GM12872 (cell line): ENCODE measurements at regions not wholly inside any gene's neighbourhood (a gene's known extent, or its start where the extent isn't known, plus 50 kb on each side); places are given as distances from the start of the nearest gene placed in this dataset.

Experiments used
- CTCF ChIP-seq: IDR thresholded peaks from 3 replicates; pipeline ENCODE4 v1.5.1; 2011; ENCODE audit warnings: low read depth, mild to moderate bottlenecking, low read length, moderate library complexity; ENCODE audit not compliant: insufficient read depth

- TF ChIP-seq CTCF, result no peak
Observed at GRCh38 chr18:41372046-41372665, 582.9 kb upstream of the PIK3C3 start.

GRCh38 chr18:41371156-41372045 is 583.6 kb upstream of the PIK3C3 start:
- TF ChIP-seq CTCF, result no peak

- TF ChIP-seq CTCF, result no peak
Observed at GRCh38 chr18:41370740-41371139, 584.3 kb upstream of the PIK3C3 start.

DNA sequence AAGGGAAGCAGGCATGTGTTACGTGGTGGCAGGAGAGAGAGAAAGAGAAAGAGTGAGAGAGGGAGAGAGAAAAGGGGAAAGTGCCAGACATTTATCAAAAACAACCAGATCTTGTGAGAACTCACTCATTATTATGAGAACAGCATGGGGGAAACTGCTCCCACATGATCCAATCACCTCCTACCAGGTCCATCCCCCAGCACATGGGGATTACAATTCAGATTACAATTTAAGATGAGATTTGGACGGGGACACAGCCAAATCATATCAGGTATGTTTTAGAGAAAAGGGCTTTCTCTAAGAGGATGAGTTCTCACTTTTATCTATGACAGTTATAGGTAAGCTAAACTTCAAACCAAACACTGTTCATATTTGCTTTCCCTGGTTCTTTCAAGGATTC is 597.3 kb upstream of the PIK3C3 start:
- no peak for TF ChIP-seq CTCF

GRCh38 chr18:41353777-41354528 is 601.1 kb upstream of the PIK3C3 start:
- TF ChIP-seq CTCF, result no peak

DNA sequence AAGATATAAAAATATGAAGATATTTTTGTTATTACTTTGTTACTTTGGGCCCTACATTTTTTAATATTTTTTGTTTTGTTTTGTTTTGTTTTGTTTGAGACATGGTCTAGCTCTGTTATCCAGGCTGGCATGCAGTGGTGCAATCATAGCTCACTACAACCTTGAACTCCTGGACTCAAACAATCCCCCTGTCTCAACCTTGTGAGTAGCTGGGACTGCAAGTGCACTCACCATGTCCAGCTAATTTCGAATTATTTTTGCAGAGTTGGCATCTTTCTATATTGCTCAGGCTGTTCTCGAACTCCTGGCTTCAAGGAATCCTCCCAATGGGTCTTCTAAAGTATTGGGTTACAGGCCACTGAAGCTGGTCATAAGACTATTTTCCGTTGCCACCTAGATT is 603.6 kb upstream of the PIK3C3 start:
- TF ChIP-seq CTCF, result no peak

DNA sequence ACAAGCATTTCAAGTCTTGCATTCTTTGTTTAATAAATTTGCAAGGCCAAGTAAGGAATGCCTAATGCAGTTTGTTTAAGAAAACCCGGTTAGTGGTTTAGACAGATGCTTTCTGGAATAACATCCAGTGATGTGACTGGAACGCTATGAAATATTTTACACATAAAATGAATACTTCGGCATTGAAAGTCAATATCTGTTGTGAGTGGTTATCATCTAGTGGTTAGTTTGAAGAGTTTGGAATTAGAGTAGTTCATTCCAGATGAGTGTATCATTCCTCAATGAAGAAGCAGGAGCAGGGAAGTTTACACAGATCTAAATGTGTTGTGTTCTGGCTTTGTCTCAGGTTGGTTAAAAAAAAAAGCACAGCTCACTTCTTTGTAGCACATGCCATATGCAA is 608.0 kb upstream of the PIK3C3 start:
- TF ChIP-seq CTCF, result no peak
